Activated naive CD8-positive, alpha-beta T cell treated with anti-CD3 and anti-CD28 coated beads for 36 hours (primary cell): ENCODE measurements at regions not wholly inside any gene's neighbourhood (a gene's known extent, or its start where the extent isn't known, plus 50 kb on each side); places are given as distances from the start of the nearest gene placed in this dataset.

Experiments used
- DNase-seq: peaks from one replicate; pipeline ENCODE4 v3.0.0; 2021
- H3K27ac Mint-ChIP-seq: one replicate; pipeline ENCODE4 v1.8.0; 2022; ENCODE audit warnings: mild to moderate bottlenecking, moderate library complexity, mixed read lengths
- H3K27me3 Mint-ChIP-seq: one replicate; pipeline ENCODE4 v1.8.0; 2022; ENCODE audit warnings: mild to moderate bottlenecking, mixed read lengths
- H3K36me3 Mint-ChIP-seq: one replicate; pipeline ENCODE4 v1.8.0; 2021; ENCODE audit warnings: mild to moderate bottlenecking, mixed read lengths
- H3K4me1 Mint-ChIP-seq: one replicate; pipeline ENCODE4 v1.8.0; 2021; ENCODE audit warnings: mixed read lengths
- H3K4me3 Mint-ChIP-seq: one replicate; pipeline ENCODE4 v1.8.0; 2022; ENCODE audit warnings: mild to moderate bottlenecking, moderate library complexity, mixed read lengths
- H3K9me3 Mint-ChIP-seq: one replicate; pipeline ENCODE4 v1.8.0; 2022; ENCODE audit warnings: mixed read lengths

- Mint-ChIP-seq H3K27me3 (peaks cover 15% of the 10 kb centered on the region), H3K4me3 (no peak overlapping the region), H3K4me1 (peaks cover 27% of the 10 kb centered on the region), H3K36me3 (no peaks in the 10 kb centered on the region), H3K27ac (no peak overlapping the region), H3K9me3 (no peaks in the 10 kb centered on the region)
- DNase-seq, result no peak
These were observed 126.2 kb upstream of the FNDC3A start for GRCh38 chr13:48849515-48849914.

GRCh38 chr13:48851707-48852106 lies 124.0 kb upstream of the FNDC3A start:
- Mint-ChIP-seq H3K36me3 (no peaks in the 10 kb centered on the region), H3K9me3 (no peaks in the 10 kb centered on the region), H3K4me1 (peaks cover 27% of the 10 kb centered on the region), H3K4me3 (no peak overlapping the region), H3K27me3 (peaks cover 15% of the 10 kb centered on the region), H3K27ac (peak overlapping the region; percentile 36)
- peak; percentile 17 for DNase-seq

- Mint-ChIP-seq H3K4me3 (no peak overlapping the region), H3K27ac (no peak overlapping the region), H3K27me3 (peaks cover 12% of the 10 kb centered on the region), H3K9me3 (no peaks in the 10 kb centered on the region), H3K4me1 (peaks cover 31% of the 10 kb centered on the region), H3K36me3 (no peaks in the 10 kb centered on the region)
- no peak for DNase-seq
These were observed 122.6 kb upstream of the FNDC3A start for GRCh38 chr13:48852911-48853727.

DNA sequence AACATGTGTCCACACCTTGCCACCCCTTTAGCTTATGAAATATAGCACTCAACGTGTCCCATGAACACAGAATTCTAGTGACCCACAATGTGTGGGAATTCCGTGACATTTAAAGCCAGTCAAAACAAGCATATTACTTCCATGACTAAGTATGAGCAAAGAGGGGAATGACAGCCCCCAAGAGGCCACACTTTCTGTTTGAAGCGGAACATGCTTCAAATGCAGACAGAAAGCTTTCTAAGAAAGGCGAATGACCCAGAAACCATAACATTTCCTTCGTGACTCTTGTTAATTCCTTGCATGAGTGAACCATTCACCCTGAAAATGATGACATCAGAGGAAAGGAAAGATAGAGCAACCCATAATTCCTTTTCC lies 122.0 kb upstream of the FNDC3A start:
- no peaks in the 10 kb centered on the region for H3K36me3 Mint-ChIP-seq
- H3K4me3 Mint-ChIP-seq, result no peak overlapping the region
- H3K4me1 Mint-ChIP-seq, result peaks cover 37% of the 10 kb centered on the region
- no peaks in the 10 kb centered on the region for H3K9me3 Mint-ChIP-seq
- H3K27ac Mint-ChIP-seq, result peak overlapping the region; percentile 55
- peaks cover 11% of the 10 kb centered on the region for H3K27me3 Mint-ChIP-seq
- DNase-seq, result peak; percentile 8

- Mint-ChIP-seq H3K9me3 (peaks cover 4% of the 10 kb centered on the region), H3K27ac (no peak overlapping the region), H3K4me1 (peaks cover 23% of the 10 kb centered on the region), H3K27me3 (no peaks in the 10 kb centered on the region), H3K4me3 (no peak overlapping the region), H3K36me3 (no peaks in the 10 kb centered on the region)
- no peak for DNase-seq
These were observed 118.1 kb upstream of the FNDC3A start for GRCh38 chr13:48857576-48857975.

- DNase-seq, result no peak
- Mint-ChIP-seq H3K36me3 (no peaks in the 10 kb centered on the region), H3K27ac (no peak overlapping the region), H3K9me3 (peaks cover 4% of the 10 kb centered on the region), H3K4me3 (no peak overlapping the region), H3K4me1 (peaks cover 18% of the 10 kb centered on the region), H3K27me3 (no peaks in the 10 kb centered on the region)
These were observed 117.4 kb upstream of the FNDC3A start for GRCh38 chr13:48858122-48858902.

GRCh38 chr13:48859272-48860105 lies 116.2 kb upstream of the FNDC3A start:
- Mint-ChIP-seq H3K27me3 (no peaks in the 10 kb centered on the region), H3K27ac (no peak overlapping the region), H3K4me3 (no peak overlapping the region), H3K36me3 (no peaks in the 10 kb centered on the region), H3K4me1 (peaks cover 12% of the 10 kb centered on the region), H3K9me3 (peaks cover 4% of the 10 kb centered on the region)
- DNase-seq, result no peak

DNA sequence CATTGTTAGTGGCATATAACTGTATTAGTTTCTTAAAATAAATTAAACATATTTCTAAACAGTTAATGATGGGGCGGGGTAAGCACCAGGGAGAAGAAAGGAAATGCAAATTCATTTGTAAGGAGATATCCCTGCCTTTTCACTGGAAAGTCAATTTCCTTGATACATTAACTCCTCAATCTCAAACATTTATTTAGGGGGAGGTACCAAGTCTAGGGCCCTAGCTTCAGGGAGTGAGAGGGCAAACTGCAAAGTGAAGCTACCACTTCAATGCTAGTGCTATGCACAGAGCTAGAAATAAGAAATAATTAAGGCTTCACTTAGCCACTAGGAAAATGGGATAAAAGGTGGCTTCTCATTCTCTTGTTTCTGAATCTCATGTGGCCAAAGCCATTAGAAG lies 115.3 kb upstream of the FNDC3A start:
- Mint-ChIP-seq H3K27ac (no peak overlapping the region), H3K36me3 (no peaks in the 10 kb centered on the region), H3K9me3 (peaks cover 4% of the 10 kb centered on the region), H3K4me1 (peaks cover 12% of the 10 kb centered on the region), H3K4me3 (no peak overlapping the region), H3K27me3 (no peaks in the 10 kb centered on the region)
- no peak for DNase-seq

- DNase-seq, result no peak
- Mint-ChIP-seq H3K27ac (no peak overlapping the region), H3K36me3 (no peaks in the 10 kb centered on the region), H3K4me1 (peaks cover 12% of the 10 kb centered on the region), H3K9me3 (peaks cover 4% of the 10 kb centered on the region), H3K4me3 (no peak overlapping the region), H3K27me3 (no peaks in the 10 kb centered on the region)
These were observed 113.1 kb upstream of the FNDC3A start for GRCh38 chr13:48862572-48862971.

DNA sequence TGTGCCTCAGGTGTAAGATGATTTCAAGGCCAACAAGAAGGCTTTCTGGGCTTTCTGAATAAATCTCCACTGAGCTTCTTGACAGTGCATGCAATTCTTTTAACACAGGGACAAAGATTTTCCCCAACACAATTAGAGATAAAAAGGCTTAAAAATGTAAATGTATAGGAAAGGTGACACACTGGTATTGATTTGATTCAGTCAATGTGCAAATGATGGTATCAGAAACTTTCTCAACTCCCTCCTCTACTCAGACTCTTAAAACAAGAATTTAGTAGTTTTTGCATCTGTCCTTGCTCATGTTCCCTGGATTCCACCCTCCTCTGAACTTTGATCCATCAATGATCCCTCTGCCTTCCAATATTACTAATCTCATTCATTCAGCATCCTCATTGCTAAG lies 111.6 kb upstream of the FNDC3A start:
- DNase-seq, result no peak
- Mint-ChIP-seq H3K27me3 (no peaks in the 10 kb centered on the region), H3K36me3 (no peaks in the 10 kb centered on the region), H3K4me1 (peaks cover 2% of the 10 kb centered on the region), H3K27ac (no peak overlapping the region), H3K4me3 (no peak overlapping the region), H3K9me3 (peaks cover 4% of the 10 kb centered on the region)

DNA sequence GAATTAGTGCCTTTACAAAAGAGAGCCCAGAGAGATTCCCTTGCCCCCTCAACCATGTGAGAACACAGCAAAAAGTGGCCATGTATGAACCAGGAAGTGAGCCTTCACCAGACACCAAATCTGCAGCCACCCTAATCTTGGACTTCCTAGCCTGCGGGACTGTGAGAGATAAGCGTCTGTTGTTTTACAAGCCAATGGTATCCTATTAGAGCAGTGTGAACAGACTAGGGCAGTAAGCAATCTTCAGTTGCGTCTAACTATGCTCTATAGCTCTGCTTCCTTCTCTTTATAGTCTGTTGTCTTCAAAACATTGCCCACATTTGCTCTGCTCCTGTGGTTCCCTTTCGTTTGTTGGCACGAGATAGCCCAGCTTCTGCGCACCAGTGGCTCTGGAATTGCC lies 109.5 kb upstream of the FNDC3A start:
- Mint-ChIP-seq H3K4me1 (peaks cover 2% of the 10 kb centered on the region), H3K27ac (no peak overlapping the region), H3K36me3 (no peaks in the 10 kb centered on the region), H3K9me3 (peaks cover 4% of the 10 kb centered on the region), H3K27me3 (no peaks in the 10 kb centered on the region), H3K4me3 (no peak overlapping the region)
- no peak for DNase-seq

GRCh38 chr13:48873081-48873480 lies 102.6 kb upstream of the FNDC3A start:
- no peak for DNase-seq
- Mint-ChIP-seq H3K4me3 (no peak overlapping the region), H3K27me3 (peaks cover 10% of the 10 kb centered on the region), H3K36me3 (no peaks in the 10 kb centered on the region), H3K9me3 (no peaks in the 10 kb centered on the region), H3K4me1 (no peaks in the 10 kb centered on the region), H3K27ac (no peak overlapping the region)

- peaks cover 10% of the 10 kb centered on the region for H3K27me3 Mint-ChIP-seq
- H3K4me1 Mint-ChIP-seq, result no peaks in the 10 kb centered on the region
- no peaks in the 10 kb centered on the region for H3K36me3 Mint-ChIP-seq
- no peak overlapping the region for H3K4me3 Mint-ChIP-seq
- no peak for DNase-seq
- H3K27ac Mint-ChIP-seq, result no peak overlapping the region
- no peaks in the 10 kb centered on the region for H3K9me3 Mint-ChIP-seq
These were observed 102.1 kb upstream of the FNDC3A start for GRCh38 chr13:48873587-48873986.

- H3K27me3 Mint-ChIP-seq, result peaks cover 10% of the 10 kb centered on the region
- no peak overlapping the region for H3K27ac Mint-ChIP-seq
These were observed 101.5 kb upstream of the FNDC3A start for GRCh38 chr13:48874165-48874564.

GRCh38 chr13:48875047-48875446 lies 100.7 kb upstream of the FNDC3A start:
- Mint-ChIP-seq H3K27ac (no peak overlapping the region), H3K4me3 (no peak overlapping the region), H3K27me3 (peaks cover 10% of the 10 kb centered on the region), H3K4me1 (peaks cover 10% of the 10 kb centered on the region), H3K36me3 (no peaks in the 10 kb centered on the region), H3K9me3 (no peaks in the 10 kb centered on the region)
- no peak for DNase-seq

More at GRCh38 chr13:48874165-48874564, 101.5 kb upstream of the FNDC3A start:
- H3K9me3 Mint-ChIP-seq, result no peaks in the 10 kb centered on the region
- H3K36me3 Mint-ChIP-seq, result no peaks in the 10 kb centered on the region
- H3K4me1 Mint-ChIP-seq, result peaks cover 2% of the 10 kb centered on the region
- no peak overlapping the region for H3K4me3 Mint-ChIP-seq
- DNase-seq, result no peak
